Breast epithelium (tissue), 3 donors: ENCODE measurements at regions not wholly inside any gene's neighbourhood (a gene's known extent, or its start where the extent isn't known, plus 50 kb on each side); places are given as distances from the start of the nearest gene placed in this dataset.

Source experiments
- POLR2A ChIP-seq: fragments of 450-650 bp; IDR thresholded peaks from one replicate; pipeline ENCODE4 v1.6.1; 2016; ENCODE audit warnings: antibody characterized with exemption, mild to moderate bottlenecking, moderate library complexity
- TF ChIP-seq, protein P1 (sequence below), 3 donors: fragments of 450-650 bp; IDR thresholded peaks; one replicate each; pipeline ENCODE4 v1.5.1; 2016 to 2017; ENCODE audit warnings: antibody characterized with exemption in 3 of 3, mild to moderate bottlenecking in 3 of 3, moderate library complexity in 3 of 3

DNA sequence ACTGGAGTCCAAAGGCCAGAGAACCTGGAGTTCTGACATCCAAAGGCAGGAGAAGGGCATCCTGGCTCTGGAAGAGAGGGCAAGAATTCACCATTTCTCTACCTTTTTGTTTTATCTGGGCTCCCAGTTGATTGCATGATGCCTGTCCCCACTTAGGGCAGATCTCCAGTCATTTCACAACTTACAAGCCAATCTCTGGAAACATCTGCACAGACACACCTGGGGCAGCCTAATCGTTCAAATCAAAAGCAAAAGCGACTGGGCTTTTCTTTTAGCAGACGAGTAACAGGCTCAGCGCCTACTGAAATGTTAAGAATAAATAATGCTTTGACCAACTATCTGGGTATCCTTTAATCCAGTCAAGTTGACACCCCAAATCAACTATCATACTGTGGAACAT is 136.0 kb upstream of the NPY2R start:
- TF ChIP-seq, protein P1, sequence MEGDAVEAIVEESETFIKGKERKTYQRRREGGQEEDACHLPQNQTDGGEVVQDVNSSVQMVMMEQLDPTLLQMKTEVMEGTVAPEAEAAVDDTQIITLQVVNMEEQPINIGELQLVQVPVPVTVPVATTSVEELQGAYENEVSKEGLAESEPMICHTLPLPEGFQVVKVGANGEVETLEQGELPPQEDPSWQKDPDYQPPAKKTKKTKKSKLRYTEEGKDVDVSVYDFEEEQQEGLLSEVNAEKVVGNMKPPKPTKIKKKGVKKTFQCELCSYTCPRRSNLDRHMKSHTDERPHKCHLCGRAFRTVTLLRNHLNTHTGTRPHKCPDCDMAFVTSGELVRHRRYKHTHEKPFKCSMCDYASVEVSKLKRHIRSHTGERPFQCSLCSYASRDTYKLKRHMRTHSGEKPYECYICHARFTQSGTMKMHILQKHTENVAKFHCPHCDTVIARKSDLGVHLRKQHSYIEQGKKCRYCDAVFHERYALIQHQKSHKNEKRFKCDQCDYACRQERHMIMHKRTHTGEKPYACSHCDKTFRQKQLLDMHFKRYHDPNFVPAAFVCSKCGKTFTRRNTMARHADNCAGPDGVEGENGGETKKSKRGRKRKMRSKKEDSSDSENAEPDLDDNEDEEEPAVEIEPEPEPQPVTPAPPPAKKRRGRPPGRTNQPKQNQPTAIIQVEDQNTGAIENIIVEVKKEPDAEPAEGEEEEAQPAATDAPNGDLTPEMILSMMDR (IDR thresholded peaks at IDR 0.05): no peak
- TF ChIP-seq POLR2A: no peak
